NB4 (cell line): ENCODE measurements at regions not wholly inside any gene's neighbourhood (a gene's known extent, or its start where the extent isn't known, plus 50 kb on each side); places are given as distances from the start of the nearest gene placed in this dataset.

Source experiments
- DNase-seq: peaks from one replicate; pipeline ENCODE4 v3.0.0; 2010; ENCODE audit warnings: low read depth
- H3K4me3 ChIP-seq: one replicate; pipeline ENCODE4 v1.5.1; 2011; ENCODE audit warnings: mild to moderate bottlenecking, low read depth, low read length, moderate library complexity
- MYC ChIP-seq: IDR thresholded peaks from 2 replicates; pipeline ENCODE4 v1.6.1; 2011; ENCODE audit warnings: low read depth, low read length
- POLR2A ChIP-seq: IDR thresholded peaks from 2 replicates; pipeline ENCODE4 v1.6.1; 2011; ENCODE audit warnings: mild to moderate bottlenecking; ENCODE audit not compliant: insufficient read length; ENCODE audit errors: extremely low read depth
- TF ChIP-seq, protein P1 (sequence below): IDR thresholded peaks from 2 replicates; pipeline ENCODE4 v1.6.1; 2011; ENCODE audit warnings: low read depth, low read length
- TF ChIP-seq, protein P2 (sequence below): IDR thresholded peaks from one replicate; pipeline ENCODE4 v1.5.1; 2012; ENCODE audit warnings: low read depth, low read length

DNA sequence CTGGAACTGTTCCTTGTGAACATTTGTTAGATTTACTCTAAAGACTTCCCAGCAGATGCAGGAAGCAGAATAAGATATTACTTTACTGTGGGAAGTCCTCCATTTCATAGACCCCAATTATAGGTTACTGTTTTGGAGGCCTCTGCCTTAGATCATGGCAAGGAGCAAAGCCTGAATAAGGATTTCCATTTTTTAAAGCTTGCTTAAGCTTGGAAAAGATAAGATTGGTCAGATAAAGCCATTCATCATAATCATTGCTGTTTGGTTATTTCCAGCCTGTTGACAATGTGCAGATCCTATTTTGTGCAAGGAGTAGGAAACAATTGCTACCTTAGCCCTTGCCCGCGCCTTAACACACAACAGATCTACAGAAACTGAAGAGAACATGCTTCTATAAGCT lies 129.5 kb upstream of the ITGA1 start:
- DNase-seq = no peak
- no peak overlapping the region for H3K4me3 ChIP-seq
- no peak for TF ChIP-seq MYC
- no peak for TF ChIP-seq POLR2A
- TF ChIP-seq, protein P1, sequence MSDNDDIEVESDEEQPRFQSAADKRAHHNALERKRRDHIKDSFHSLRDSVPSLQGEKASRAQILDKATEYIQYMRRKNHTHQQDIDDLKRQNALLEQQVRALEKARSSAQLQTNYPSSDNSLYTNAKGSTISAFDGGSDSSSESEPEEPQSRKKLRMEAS = no peak
- TF ChIP-seq, protein P2, sequence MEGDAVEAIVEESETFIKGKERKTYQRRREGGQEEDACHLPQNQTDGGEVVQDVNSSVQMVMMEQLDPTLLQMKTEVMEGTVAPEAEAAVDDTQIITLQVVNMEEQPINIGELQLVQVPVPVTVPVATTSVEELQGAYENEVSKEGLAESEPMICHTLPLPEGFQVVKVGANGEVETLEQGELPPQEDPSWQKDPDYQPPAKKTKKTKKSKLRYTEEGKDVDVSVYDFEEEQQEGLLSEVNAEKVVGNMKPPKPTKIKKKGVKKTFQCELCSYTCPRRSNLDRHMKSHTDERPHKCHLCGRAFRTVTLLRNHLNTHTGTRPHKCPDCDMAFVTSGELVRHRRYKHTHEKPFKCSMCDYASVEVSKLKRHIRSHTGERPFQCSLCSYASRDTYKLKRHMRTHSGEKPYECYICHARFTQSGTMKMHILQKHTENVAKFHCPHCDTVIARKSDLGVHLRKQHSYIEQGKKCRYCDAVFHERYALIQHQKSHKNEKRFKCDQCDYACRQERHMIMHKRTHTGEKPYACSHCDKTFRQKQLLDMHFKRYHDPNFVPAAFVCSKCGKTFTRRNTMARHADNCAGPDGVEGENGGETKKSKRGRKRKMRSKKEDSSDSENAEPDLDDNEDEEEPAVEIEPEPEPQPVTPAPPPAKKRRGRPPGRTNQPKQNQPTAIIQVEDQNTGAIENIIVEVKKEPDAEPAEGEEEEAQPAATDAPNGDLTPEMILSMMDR = no peak

DNA sequence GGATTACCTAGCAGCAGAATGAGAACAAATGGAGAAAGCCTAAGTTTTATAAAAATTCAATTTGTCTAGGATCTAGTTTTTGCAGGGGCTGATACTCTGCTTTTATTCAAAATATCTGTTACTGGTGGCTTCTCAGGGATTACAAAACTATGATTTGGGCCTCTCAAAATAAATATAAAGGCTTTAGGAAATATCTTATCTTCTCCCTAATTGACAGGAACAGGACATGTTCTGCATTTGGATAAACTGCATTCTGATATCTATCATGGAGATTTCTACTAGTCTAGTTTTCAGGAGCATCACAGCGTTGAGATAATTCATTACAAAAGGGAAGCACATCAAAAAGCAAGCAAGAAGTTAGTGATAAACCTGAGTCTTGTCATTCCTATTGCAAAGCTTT lies 127.1 kb upstream of the ITGA1 start:
- no peak overlapping the region for H3K4me3 ChIP-seq
- TF ChIP-seq MYC (no peak), POLR2A (no peak)
- TF ChIP-seq, protein P1 = no peak
- no peak for DNase-seq

DNA sequence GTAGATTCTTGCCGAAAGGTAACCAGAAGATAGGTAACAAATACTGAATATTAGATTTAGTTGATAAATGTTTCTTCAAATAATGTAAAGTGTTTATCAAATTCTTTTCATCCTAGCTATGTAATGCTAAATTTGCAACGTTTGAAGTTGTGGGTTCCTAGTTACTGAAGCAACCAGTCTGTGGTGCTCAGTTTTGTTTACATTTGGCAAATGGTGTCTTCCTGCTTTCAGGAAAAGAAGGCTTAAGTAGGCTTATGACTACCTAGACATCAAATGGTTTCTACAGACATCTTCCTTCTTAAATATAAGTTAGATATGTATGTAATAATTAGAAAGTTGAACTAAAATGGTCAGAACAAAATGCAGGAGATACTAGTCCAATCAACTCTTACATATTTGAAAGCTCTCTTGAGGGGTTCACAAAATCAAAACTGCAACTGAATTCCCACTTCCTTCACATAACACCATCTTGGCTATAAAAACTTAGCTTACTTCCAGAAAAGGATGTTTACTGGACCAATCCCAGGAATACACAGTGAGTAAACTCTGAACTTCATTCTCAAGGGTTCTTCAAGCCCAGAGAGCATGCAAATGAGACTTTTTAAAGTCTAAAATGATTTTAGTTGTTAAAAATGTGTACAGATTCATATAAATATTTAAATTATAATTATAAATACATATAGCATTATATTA lies 125.7 kb upstream of the ITGA1 start:
- no peak for DNase-seq
- TF ChIP-seq, protein P2 = no peak
- TF ChIP-seq POLR2A (no peak), MYC (no peak)
- TF ChIP-seq, protein P1 = no peak
- H3K4me3 ChIP-seq = no peak overlapping the region

DNA sequence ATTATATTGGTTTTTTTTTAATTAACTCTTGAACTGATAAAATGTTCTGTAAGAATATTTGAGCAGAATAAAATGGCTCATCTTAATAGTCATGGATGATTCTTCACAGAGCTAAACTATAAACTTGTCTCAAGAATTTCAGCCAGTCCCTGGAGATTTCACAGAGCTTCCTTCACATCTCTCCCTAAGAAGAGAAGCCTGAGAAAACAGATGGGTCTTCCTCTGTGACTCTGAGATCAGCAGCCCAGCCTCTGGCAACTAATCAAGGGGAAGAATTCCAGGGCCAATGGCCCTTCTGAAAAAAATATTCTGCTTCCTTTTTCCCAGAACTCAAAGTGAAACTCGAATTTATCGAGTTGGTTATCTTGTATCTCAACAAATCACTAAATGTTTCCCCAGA lies 122.2 kb upstream of the ITGA1 start:
- TF ChIP-seq, protein P1 = no peak
- TF ChIP-seq, protein P2 = no peak
- no peak for TF ChIP-seq POLR2A
- no peak for TF ChIP-seq MYC
- H3K4me3 ChIP-seq = no peak overlapping the region
- DNase-seq = no peak

DNA sequence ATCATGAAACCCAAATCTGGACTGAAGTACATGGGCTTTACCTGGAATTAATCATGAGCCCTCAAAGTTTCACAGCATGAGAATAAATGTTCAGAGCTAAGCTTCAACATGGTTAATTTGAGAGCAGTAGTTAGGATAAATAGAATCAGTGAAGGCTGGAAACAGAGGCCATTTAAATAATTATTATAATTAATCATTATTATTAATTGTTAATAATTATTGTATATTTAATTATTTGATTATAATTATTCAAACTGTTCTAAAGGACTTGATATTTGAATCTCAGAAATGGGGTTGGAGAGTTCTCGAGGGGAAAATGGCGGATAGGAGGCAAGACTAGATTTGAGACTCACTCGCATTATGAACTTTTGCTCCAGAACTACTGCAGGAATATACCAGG lies 119.6 kb upstream of the ITGA1 start:
- TF ChIP-seq MYC = no peak
- TF ChIP-seq, protein P2 = no peak
- TF ChIP-seq, protein P1 = no peak
- TF ChIP-seq POLR2A = no peak
- no peak for DNase-seq

DNA sequence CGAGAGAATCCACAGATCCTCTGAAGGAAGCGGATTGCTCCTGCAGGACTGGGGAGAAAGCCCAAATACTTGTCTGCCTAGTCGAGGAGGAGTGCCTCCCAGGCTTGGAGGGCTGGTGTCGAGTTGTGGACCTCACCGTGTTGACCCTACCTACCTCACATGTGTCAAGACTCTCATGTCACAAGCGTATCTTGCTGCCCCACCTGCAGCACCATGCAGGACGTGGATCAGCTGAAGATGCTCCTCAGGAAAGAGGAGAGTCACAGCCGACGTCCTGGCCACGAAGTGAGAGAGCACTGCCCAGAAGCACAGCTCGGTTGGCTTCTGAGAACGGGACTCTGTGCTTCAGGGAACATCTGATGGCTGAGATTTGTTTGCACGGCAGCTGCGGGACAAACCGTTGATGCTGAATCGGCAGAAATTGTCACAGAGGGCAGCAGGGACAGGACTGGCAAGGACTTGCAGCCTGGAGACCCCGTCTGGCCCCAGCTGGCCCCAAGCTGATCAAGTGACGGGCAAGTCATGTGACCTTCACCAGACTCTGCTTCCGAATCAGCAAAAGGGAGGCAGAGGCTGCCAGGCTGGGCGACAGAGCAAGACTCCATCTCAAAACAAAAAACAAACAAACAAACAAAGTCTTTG lies 119.1 kb upstream of the ITGA1 start:
- TF ChIP-seq, protein P1 = no peak
- TF ChIP-seq, protein P2 = no peak
- TF ChIP-seq POLR2A (no peak), MYC (no peak)
- DNase-seq = no peak
- no peak overlapping the region for H3K4me3 ChIP-seq

More for the DNA sequence above, 119.6 kb upstream of the ITGA1 start:
- H3K4me3 ChIP-seq = no peak overlapping the region
